AG09319 (cell line): ENCODE measurements at regions not wholly inside any gene's neighbourhood (a gene's known extent, or its start where the extent isn't known, plus 50 kb on each side); places are given as distances from the start of the nearest gene placed in this dataset.
"Not testable (repeated sequence)": the region's sequence is repeated elsewhere in the genome, so short reads cannot be mapped to it uniquely, and the experiment has no call there.

Experiments used
- DNase-seq: peaks from one replicate; pipeline ENCODE4 v3.0.0-alpha.2; 2010; ENCODE audit warnings: low read depth; ENCODE audit errors: extremely low read depth
- TF ChIP-seq, protein P1 (sequence below): IDR thresholded peaks from 2 replicates; pipeline ENCODE4 v1.5.1; 2011; ENCODE audit warnings: low read depth, mild to moderate bottlenecking, inconsistent platforms, low read length, moderate library complexity

GRCh38 chr10:45564303-45564959, 108.1 kb downstream of the ZFAND4 start:
- TF ChIP-seq, protein P1, sequence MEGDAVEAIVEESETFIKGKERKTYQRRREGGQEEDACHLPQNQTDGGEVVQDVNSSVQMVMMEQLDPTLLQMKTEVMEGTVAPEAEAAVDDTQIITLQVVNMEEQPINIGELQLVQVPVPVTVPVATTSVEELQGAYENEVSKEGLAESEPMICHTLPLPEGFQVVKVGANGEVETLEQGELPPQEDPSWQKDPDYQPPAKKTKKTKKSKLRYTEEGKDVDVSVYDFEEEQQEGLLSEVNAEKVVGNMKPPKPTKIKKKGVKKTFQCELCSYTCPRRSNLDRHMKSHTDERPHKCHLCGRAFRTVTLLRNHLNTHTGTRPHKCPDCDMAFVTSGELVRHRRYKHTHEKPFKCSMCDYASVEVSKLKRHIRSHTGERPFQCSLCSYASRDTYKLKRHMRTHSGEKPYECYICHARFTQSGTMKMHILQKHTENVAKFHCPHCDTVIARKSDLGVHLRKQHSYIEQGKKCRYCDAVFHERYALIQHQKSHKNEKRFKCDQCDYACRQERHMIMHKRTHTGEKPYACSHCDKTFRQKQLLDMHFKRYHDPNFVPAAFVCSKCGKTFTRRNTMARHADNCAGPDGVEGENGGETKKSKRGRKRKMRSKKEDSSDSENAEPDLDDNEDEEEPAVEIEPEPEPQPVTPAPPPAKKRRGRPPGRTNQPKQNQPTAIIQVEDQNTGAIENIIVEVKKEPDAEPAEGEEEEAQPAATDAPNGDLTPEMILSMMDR: no peak
- DNase-seq: no peak

GRCh38 chr10:45561952-45562351, 110.6 kb downstream of the ZFAND4 start:
- TF ChIP-seq, protein P1: no peak
- DNase-seq: no peak

- no peak for DNase-seq
- TF ChIP-seq, protein P1: no peak
Observed at GRCh38 chr10:45560262-45560661, 112.3 kb downstream of the ZFAND4 start.

DNA sequence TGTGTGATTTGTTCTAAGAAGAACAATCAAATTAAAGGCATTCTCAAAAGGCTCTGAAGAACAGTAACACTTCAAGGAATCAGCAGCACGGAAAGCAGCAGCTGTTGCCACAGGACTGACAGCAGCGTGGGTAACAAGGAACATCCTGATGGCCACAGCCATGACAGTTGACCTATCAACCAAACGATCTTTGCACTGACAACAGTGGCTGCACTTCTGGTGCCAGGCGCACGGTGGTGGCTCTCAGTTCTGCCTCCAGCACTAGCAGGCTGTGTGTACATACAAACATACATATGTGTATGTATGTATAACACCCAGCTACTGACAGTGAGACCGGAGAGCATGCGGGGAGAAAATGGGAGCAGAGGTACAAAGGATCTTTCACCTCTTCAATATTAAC, 114.1 kb downstream of the ZFAND4 start:
- no peak for DNase-seq
- TF ChIP-seq, protein P1: no peak

- TF ChIP-seq, protein P1: no peak
- no peak for DNase-seq
Observed at GRCh38 chr10:45557275-45557905, 115.2 kb downstream of the ZFAND4 start.

- TF ChIP-seq, protein P1: no peak
- no peak for DNase-seq
Observed at GRCh38 chr10:45555795-45556194, 116.8 kb downstream of the ZFAND4 start.

DNA sequence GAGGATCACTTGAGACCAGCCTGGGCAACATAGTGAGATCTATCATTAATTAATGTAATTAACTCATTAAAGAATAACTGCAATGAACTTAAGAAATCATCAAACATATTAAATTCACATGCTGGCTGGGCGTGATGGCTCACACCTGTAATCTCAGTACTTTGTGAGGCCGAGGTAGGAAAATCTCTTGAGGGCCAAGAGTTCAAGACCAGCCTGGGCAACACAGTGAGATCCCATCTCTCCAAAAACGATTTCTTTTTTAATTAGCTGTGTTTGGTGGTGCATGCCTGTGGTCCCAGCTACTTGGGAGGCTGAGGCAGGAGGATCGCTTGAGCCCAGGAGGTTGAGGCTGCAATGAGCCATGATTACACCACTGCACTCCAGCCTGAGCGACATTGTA, 117.2 kb downstream of the ZFAND4 start:
- not testable (repeated sequence) for DNase-seq

DNA sequence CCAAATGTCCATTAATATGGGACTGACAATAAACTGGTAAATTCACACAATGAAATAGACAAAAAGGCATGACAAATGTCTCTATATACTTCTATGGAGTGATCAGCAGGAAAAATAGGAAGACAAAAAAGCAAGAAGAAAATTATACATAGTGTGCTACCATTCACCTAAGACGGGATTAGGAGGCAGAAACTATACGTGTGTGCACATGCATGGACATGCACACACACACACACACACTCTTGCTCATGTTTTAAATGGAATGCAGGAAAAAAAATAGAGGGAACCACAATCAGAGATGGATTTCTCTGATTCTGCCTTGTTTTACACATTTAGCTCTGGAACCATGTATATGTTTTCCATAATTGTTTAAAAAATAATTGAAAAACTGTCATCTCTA, 119.0 kb downstream of the ZFAND4 start:
- TF ChIP-seq, protein P1: no peak
- no peak for DNase-seq
